Body of pancreas (tissue), 4 donors: ENCODE measurements at regions not wholly inside any gene's neighbourhood (a gene's known extent, or its start where the extent isn't known, plus 50 kb on each side); places are given as distances from the start of the nearest gene placed in this dataset.

Experiments used
- CTCF ChIP-seq, 7 experiments: fragments of 450-650 bp in 4 of 7; fragments of 200-600 bp in 3 of 7; sonication (generic) in 3 of 7; IDR thresholded peaks; one replicate each; pipeline ENCODE4 v1.5.1; 2016 to 2019; ENCODE audit warnings: antibody characterized with exemption in 7 of 7
- POLR2A ChIP-seq, 3 donors: fragments of 450-650 bp; IDR thresholded peaks; one replicate each; pipeline ENCODE4 v1.6.1; 2016; ENCODE audit warnings: antibody characterized with exemption in 3 of 3, mild to moderate bottlenecking in 2 of 3

DNA sequence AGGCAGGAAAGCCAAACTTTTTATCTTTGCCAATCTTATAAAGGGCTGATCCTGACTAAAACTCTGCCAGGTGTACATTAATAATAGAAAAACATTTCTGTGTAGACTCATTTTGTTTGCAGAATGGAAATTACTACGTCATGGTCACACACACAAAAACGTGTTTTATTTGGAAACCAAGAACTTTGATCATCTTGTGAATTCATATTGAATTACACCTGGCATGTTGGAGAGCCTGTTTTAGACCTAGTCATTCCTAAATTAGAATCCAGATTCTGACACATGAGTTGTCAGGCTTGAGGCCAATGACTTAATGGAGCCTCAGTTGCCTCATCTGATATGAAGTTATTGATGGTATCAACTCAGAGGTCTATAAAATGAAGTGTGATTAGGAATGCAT, 235.6 kb upstream of the TENM4 start:
- no peak for TF ChIP-seq CTCF (IDR thresholded peaks at IDR 0.05)
- TF ChIP-seq POLR2A (IDR thresholded peaks at IDR 0.05): no peak
